HEK293 (cell line): ENCODE measurements at regions not wholly inside any gene's neighbourhood (a gene's known extent, or its start where the extent isn't known, plus 50 kb on each side); places are given as distances from the start of the nearest gene placed in this dataset.

ENCODE experiments used
- CTCF ChIA-PET: fragments of 350-600 bp; formaldehyde crosslinking; extraction: SDS; loops from one replicate; lab custom pipeline; 2021; ENCODE audit warnings: antibody characterized with exemption; lab: Yijun Ruan, JAX
- POLR2A ChIA-PET: fragments of 300-600 bp; formaldehyde crosslinking; extraction: SDS; loops from one replicate; lab custom pipeline; 2020; ENCODE audit warnings: antibody characterized with exemption, inconsistent platforms; lab: Yijun Ruan, JAX
- H3K27ac ChIP-seq: fragments of 200-500 bp; sonication (Bioruptor generic); 2 replicates; pipeline ENCODE4 v1.5.1; 2014; ENCODE audit warnings: low read depth, low read length, control low read depth, inconsistent platforms; ENCODE audit errors: extremely low read depth
- H3K36me3 ChIP-seq, 2 experiments: fragments of 200-500 bp in 1 of 2; sonication (Bioruptor generic) in 1 of 2; 1 replicate in 1 of 2; 2 replicates in 1 of 2; pipeline ENCODE4 v1.5.1; 2014 to 2017; ENCODE audit warnings: inconsistent platforms in 2 of 2, low read length in 2 of 2; ENCODE audit not compliant: control insufficient read depth in 2 of 2, insufficient read depth in 1 of 2
- H3K4me1 ChIP-seq: fragments of 200-500 bp; sonication (Bioruptor generic); 2 replicates; pipeline ENCODE4 v1.5.1; 2014; ENCODE audit warnings: mild to moderate bottlenecking, low read length, inconsistent platforms; ENCODE audit not compliant: control insufficient read depth, insufficient read depth
- H3K4me3 ChIP-seq: 2 replicates; pipeline ENCODE4 v1.5.1; 2011; ENCODE audit warnings: low read depth, mild to moderate bottlenecking, control low read depth, low read length, moderate library complexity
- H3K9me3 ChIP-seq: fragments of 200-500 bp; sonication (Bioruptor generic); 2 replicates; pipeline ENCODE4 v1.5.1; 2014; ENCODE audit warnings: low read depth, low read length, inconsistent platforms; ENCODE audit not compliant: control insufficient read depth, insufficient read depth
- PRDM1 ChIP-seq: fragments of 450-650 bp; formaldehyde crosslinking; IDR thresholded peaks from 2 replicates; pipeline ENCODE4; 2016; ENCODE audit warnings: missing biosample characterization, missing genetic modification characterization
- REST ChIP-seq: fragments of 450-650 bp; formaldehyde crosslinking; IDR thresholded peaks from 2 replicates; pipeline ENCODE4 v1.5.1; 2016; ENCODE audit warnings: missing biosample characterization, missing genetic modification characterization
- TRIM28 ChIP-seq: IDR thresholded peaks from 2 replicates; pipeline ENCODE4 v1.6.1; 2011; ENCODE audit warnings: low read length, control low read depth, borderline replicate concordance
- ZBTB10 ChIP-seq: fragments of 450-650 bp; formaldehyde crosslinking; IDR thresholded peaks from 2 replicates; pipeline ENCODE4 v1.5.1; 2016; ENCODE audit warnings: missing biosample characterization, missing genetic modification characterization
- ZNF157 ChIP-seq: fragments of 450-650 bp; formaldehyde crosslinking; IDR thresholded peaks from 2 replicates; pipeline ENCODE4 v1.5.1; 2016; ENCODE audit warnings: missing biosample characterization, missing genetic modification characterization
- ZNF221 ChIP-seq: fragments of 450-650 bp; formaldehyde crosslinking; IDR thresholded peaks from 2 replicates; pipeline ENCODE4 v1.5.1; 2017; ENCODE audit warnings: missing biosample characterization, missing genetic modification characterization, borderline replicate concordance
- ZNF23 ChIP-seq: fragments of 450-650 bp; formaldehyde crosslinking; IDR thresholded peaks from 2 replicates; pipeline ENCODE4 v1.5.1; 2016; ENCODE audit warnings: missing biosample characterization, missing genetic modification characterization, borderline replicate concordance
- ZNF266 ChIP-seq: fragments of 450-650 bp; formaldehyde crosslinking; IDR thresholded peaks from 2 replicates; pipeline ENCODE4 v1.5.1; 2016; ENCODE audit warnings: missing biosample characterization, missing genetic modification characterization, low read depth
- ZNF341 ChIP-seq: fragments of 450-650 bp; formaldehyde crosslinking; IDR thresholded peaks from 2 replicates; pipeline ENCODE4; 2016; ENCODE audit warnings: low read depth, missing biosample characterization, missing genetic modification characterization
- ZNF473 ChIP-seq: fragments of 450-650 bp; formaldehyde crosslinking; IDR thresholded peaks from 2 replicates; pipeline ENCODE4 v1.5.1; 2017; ENCODE audit warnings: missing biosample characterization, missing genetic modification characterization
- ZNF530 ChIP-seq: fragments of 450-650 bp; formaldehyde crosslinking; IDR thresholded peaks from 2 replicates; pipeline ENCODE4 v1.5.1; 2016; ENCODE audit warnings: low read depth, missing biosample characterization, missing genetic modification characterization
- ZNF555 ChIP-seq: fragments of 450-650 bp; formaldehyde crosslinking; conservative IDR thresholded peaks from 2 replicates; pipeline ENCODE4 v1.5.1; 2017; ENCODE audit warnings: missing biosample characterization, mild to moderate bottlenecking, missing genetic modification characterization, inconsistent platforms
- ZNF558 ChIP-seq: fragments of 450-650 bp; formaldehyde crosslinking; IDR thresholded peaks from 2 replicates; pipeline ENCODE4 v1.5.1; 2016; ENCODE audit warnings: missing biosample characterization, missing genetic modification characterization
- ZNF623 ChIP-seq: fragments of 450-650 bp; formaldehyde crosslinking; IDR thresholded peaks from 2 replicates; pipeline ENCODE4 v1.5.1; 2016; ENCODE audit warnings: missing biosample characterization, missing genetic modification characterization
- ZNF624 ChIP-seq: fragments of 450-650 bp; formaldehyde crosslinking; IDR thresholded peaks from 2 replicates; pipeline ENCODE4 v1.5.1; 2017; ENCODE audit warnings: missing biosample characterization, missing genetic modification characterization
- ZNF707 ChIP-seq: fragments of 450-650 bp; formaldehyde crosslinking; IDR thresholded peaks from 2 replicates; pipeline ENCODE4 v1.5.1; 2016; ENCODE audit warnings: missing biosample characterization, missing genetic modification characterization
- ZNF792 ChIP-seq: fragments of 450-650 bp; formaldehyde crosslinking; IDR thresholded peaks from 2 replicates; pipeline ENCODE4 v1.5.1; 2016; ENCODE audit warnings: missing biosample characterization, missing genetic modification characterization
- TF ChIP-seq, protein P1 (sequence below): fragments of 450-650 bp; formaldehyde crosslinking; IDR thresholded peaks from 2 replicates; pipeline ENCODE4 v1.5.1; 2016; ENCODE audit warnings: missing biosample characterization, missing genetic modification characterization

GRCh38 chr18:78725426-78725825 lies 254.2 kb upstream of the SALL3 start (continued):
- TF ChIP-seq ZBTB10 (no peak), ZNF23 (tag by site-specific recombination) (no peak), PRDM1 (tag by site-specific recombination) (no peak)
- TF ChIP-seq, protein P1, sequence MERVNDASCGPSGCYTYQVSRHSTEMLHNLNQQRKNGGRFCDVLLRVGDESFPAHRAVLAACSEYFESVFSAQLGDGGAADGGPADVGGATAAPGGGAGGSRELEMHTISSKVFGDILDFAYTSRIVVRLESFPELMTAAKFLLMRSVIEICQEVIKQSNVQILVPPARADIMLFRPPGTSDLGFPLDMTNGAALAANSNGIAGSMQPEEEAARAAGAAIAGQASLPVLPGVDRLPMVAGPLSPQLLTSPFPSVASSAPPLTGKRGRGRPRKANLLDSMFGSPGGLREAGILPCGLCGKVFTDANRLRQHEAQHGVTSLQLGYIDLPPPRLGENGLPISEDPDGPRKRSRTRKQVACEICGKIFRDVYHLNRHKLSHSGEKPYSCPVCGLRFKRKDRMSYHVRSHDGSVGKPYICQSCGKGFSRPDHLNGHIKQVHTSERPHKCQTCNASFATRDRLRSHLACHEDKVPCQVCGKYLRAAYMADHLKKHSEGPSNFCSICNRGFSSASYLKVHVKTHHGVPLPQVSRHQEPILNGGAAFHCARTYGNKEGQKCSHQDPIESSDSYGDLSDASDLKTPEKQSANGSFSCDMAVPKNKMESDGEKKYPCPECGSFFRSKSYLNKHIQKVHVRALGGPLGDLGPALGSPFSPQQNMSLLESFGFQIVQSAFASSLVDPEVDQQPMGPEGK (tag by site-specific recombination) = no peak
- TF ChIP-seq, all 188 proteins: peak for 0

DNA sequence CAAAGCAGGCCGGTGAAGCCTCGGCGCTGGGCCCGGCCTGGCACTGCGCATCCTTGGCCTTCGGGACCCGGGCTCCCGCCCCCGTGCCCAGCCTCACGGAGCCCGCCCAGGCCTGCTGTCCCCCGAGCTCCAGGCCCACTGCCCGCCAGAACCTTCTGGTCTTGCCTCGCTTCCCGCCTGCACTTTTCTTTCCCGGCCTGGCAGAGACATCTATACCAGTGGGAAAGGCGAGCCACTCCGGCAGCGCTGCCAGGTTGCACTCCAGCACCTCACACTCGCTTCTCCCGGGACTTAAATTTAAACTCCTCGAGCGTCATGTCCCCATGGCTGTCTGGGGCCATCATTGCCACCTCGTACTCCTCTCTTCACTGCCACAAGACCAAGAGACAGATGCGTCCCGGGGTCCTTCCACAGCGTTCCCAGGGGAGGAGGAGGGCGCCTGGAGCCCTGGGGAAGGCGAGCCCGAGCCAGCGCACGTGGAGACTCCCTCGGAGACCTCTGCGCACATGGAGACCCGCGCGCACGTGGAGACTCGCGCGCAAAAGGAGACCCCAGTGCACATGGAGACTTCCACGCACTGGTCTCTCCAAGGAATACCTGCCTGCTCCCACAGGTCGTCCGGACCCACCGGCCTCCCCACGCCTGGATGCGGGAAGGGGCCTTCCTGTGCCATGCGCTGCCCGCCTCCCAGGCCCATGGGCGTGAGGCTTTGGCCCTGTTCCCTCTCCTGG lies 253.1 kb upstream of the SALL3 start:
- CTCF ChIA-PET = interaction anchor here (0.6 kb wide), 1 partner anchor 477 kb away, joined by 3 read pairs; no protein-coding TSS in a partner anchor
- TF ChIP-seq, protein P1 (tag by site-specific recombination) = no peak
- TF ChIP-seq ZNF623 (tag by site-specific recombination) = no peak
- TF ChIP-seq ZNF266 (tag by site-specific recombination) = no peak
- TF ChIP-seq ZNF555 (tag by site-specific recombination) = no peak
- TF ChIP-seq ZNF157 (tag by site-specific recombination) = no peak
- no peak for TF ChIP-seq ZNF473
- TF ChIP-seq REST = no peak
- no peak for TF ChIP-seq ZNF221 (tag by site-specific recombination)
- TF ChIP-seq ZNF530 (tag by site-specific recombination) = no peak
- TF ChIP-seq TRIM28 = no peak
- no peak for TF ChIP-seq ZNF624 (tag by site-specific recombination)
- no peak for TF ChIP-seq ZNF341 (tag by site-specific recombination)
- no peak for TF ChIP-seq ZNF707 (tag by site-specific recombination)
- no peak for TF ChIP-seq ZNF558 (tag by site-specific recombination)
- no peak for TF ChIP-seq ZNF792 (tag by site-specific recombination)
- TF ChIP-seq, all 188 proteins: peak for 0
- Histone ChIP-seq H3K27ac (no peak overlapping the region), H3K4me1 (no peaks in the 10 kb centered on the region), H3K9me3 (no peaks in the 10 kb centered on the region), H3K4me3 (no peak overlapping the region), H3K36me3 (no peaks in the 10 kb centered on the region)
- POLR2A ChIA-PET = no interaction called here
